Body of pancreas (tissue), 4 donors: ENCODE measurements at regions not wholly inside any gene's neighbourhood (a gene's known extent, or its start where the extent isn't known, plus 50 kb on each side); places are given as distances from the start of the nearest gene placed in this dataset.

Experiments used
- ATAC-seq: fragments of 150-250 bp; one replicate; pipeline ENCODE4 v1.9.1; 2016
- DNase-seq, 4 donors: peaks; one replicate each; pipeline ENCODE4 v3.0.0-alpha.2; 2019
- H3K27ac ChIP-seq, 4 donors: fragments of 200-600 bp; sonication (generic); 1 replicate in 3 of 4; 2 replicates in 1 of 4; pipeline versions ENCODE4 v1.5.1 to v1.6.1; 2016 to 2019; ENCODE audit warnings: mild to moderate bottlenecking in 1 of 4, mixed read lengths in 1 of 4, moderate library complexity in 1 of 4
- H3K27me3 ChIP-seq, 2 donors: fragments of 200-600 bp; sonication (generic); one replicate each; pipeline ENCODE4 v1.6.0; 2016; ENCODE audit warnings: mild to moderate bottlenecking in 1 of 2
- H3K36me3 ChIP-seq, 2 donors: fragments of 200-600 bp; sonication (generic); replicated peaks in 1 of 2; 2 replicates each; pipeline ENCODE4 v1.5.1; 2016; ENCODE audit warnings: low read depth in 2 of 2; ENCODE audit not compliant: insufficient read depth in 1 of 2
- H3K4me1 ChIP-seq: fragments of 200-600 bp; sonication (generic); one replicate; pipeline ENCODE4 v1.6.0; 2016
- H3K4me3 ChIP-seq, 2 donors: fragments of 200-600 bp; sonication (generic); 1 replicate in 1 of 2; 2 replicates in 1 of 2; pipeline ENCODE4 v1.5.1; 2016 to 2019
- H3K9me3 ChIP-seq, 3 donors: fragments of 200-600 bp; sonication (generic); 1 replicate in 2 of 3; 2 replicates in 1 of 3; pipeline ENCODE4 v1.5.1; 2016
- POLR2A ChIP-seq, 3 donors: fragments of 450-650 bp; IDR thresholded peaks; one replicate each; pipeline ENCODE4 v1.6.1; 2016; ENCODE audit warnings: antibody characterized with exemption in 3 of 3, mild to moderate bottlenecking in 2 of 3
- WGBS, 2 donors: methylation state at CpG; one replicate each; pipeline ENCODE4 v1.1.5; 2017; 5-methylcytosine and 5-hydroxymethylcytosine counted together
- intact Hi-C: fragments of 100-400 bp; cut with DNase I; formaldehyde crosslinking; loops from one replicate; pipeline ENCODE4 v1.15.1; 2023
- TF ChIP-seq, protein P1 (sequence below), 7 experiments: fragments of 450-650 bp in 4 of 7; fragments of 200-600 bp in 3 of 7; sonication (generic) in 3 of 7; IDR thresholded peaks; one replicate each; pipeline ENCODE4 v1.5.1; 2016 to 2019; ENCODE audit warnings: antibody characterized with exemption in 7 of 7

DNA sequence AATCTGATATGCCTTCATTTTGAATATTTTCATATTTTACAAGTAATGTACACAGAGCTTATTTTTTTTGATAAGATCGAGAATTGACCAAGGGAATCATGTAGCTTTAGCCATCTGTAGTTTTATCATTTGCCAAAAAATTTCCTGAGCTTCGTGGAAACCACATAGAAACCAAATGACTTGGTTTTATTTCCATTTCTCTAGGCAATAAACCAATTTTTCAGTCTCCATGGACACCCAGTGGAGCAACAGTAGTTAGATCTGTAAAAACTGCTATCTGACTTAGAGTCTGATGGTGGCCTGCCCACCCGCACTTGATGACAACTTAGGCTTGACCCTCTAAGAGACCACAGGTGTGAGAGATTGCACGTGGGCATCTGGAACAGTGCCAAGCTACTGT is 127.8 kb upstream of the CDK6 start:
- TF ChIP-seq, protein P1, sequence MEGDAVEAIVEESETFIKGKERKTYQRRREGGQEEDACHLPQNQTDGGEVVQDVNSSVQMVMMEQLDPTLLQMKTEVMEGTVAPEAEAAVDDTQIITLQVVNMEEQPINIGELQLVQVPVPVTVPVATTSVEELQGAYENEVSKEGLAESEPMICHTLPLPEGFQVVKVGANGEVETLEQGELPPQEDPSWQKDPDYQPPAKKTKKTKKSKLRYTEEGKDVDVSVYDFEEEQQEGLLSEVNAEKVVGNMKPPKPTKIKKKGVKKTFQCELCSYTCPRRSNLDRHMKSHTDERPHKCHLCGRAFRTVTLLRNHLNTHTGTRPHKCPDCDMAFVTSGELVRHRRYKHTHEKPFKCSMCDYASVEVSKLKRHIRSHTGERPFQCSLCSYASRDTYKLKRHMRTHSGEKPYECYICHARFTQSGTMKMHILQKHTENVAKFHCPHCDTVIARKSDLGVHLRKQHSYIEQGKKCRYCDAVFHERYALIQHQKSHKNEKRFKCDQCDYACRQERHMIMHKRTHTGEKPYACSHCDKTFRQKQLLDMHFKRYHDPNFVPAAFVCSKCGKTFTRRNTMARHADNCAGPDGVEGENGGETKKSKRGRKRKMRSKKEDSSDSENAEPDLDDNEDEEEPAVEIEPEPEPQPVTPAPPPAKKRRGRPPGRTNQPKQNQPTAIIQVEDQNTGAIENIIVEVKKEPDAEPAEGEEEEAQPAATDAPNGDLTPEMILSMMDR (IDR thresholded peaks at IDR 0.05) = no peak
- no peak for TF ChIP-seq POLR2A (IDR thresholded peaks at IDR 0.05)
- no peaks in the 10 kb centered on the region for H3K36me3 ChIP-seq
- ATAC-seq (no peak), DNase-seq (no peak)
- no peaks in the 10 kb centered on the region for H3K27me3 ChIP-seq
- no peaks in the 10 kb centered on the region for H3K9me3 ChIP-seq
- no peak overlapping the region for H3K4me3 ChIP-seq
- 39 to 48% methylated on average over 4 of the region's 4 CpGs for WGBS, 2 donors
- peaks cover 4% of the 10 kb centered on the region for H3K4me1 ChIP-seq
- no peak overlapping the region for H3K27ac ChIP-seq
- intact Hi-C loops = no loop called here

DNA sequence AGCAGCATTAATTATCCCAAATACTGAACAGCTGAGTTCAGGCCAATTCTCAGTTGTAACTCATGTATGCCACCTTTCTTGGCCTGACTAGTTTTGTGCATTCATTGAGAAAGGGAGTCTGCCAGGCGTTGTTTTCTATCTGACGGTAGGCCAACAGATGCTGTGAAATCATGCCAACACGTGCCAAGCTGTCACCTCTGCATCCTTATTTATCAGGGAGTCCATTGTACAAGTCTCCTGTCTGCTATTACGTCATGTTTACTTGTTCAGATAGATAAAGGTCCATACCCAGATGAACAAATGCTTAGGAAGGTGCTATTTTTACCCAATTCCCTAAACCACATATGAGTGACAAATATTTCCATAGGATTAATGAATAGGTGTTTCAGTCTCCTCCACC is 127.2 kb upstream of the CDK6 start:
- ATAC-seq = no peak

DNA sequence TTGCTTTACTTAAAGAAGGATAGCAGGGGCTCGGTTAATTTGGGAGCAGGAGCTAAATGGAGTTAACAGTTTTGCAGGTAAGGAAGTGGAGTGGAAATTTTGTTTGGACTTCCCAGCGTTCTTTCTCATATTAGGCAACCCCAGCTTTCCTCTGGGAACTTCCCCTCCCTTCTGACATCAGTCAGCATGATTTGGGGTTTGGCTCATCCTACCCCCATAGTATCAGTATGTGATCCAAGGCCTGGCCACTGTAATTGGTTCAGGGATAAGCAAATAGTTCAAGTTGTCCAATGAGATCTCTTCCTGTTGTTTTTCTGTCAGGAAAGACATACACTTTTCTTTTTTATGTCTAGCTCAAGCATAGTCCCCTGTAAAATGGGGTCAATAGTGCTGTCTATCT is 125.6 kb upstream of the CDK6 start:
- no peak overlapping the region for H3K27ac ChIP-seq
- H3K36me3 ChIP-seq = no peaks in the 10 kb centered on the region
- DNase-seq = no peak
- 63 to 64% methylated on average over 2 of the region's 2 CpGs for WGBS, 2 donors
- ATAC-seq = no peak
- H3K27me3 ChIP-seq = no peaks in the 10 kb centered on the region
- no peak overlapping the region for H3K4me3 ChIP-seq
- H3K9me3 ChIP-seq = no peaks in the 10 kb centered on the region
- peaks cover 4% of the 10 kb centered on the region for H3K4me1 ChIP-seq
- intact Hi-C loops = no loop called here
- TF ChIP-seq, protein P1 (IDR thresholded peaks at IDR 0.05) = no peak
- TF ChIP-seq POLR2A (IDR thresholded peaks at IDR 0.05) = no peak

More for the DNA sequence above, 127.2 kb upstream of the CDK6 start:
- DNase-seq = peak in 2 of 4 donors; percentile 7
- Histone ChIP-seq H3K36me3 (no peaks in the 10 kb centered on the region), H3K27me3 (no peaks in the 10 kb centered on the region), H3K27ac (no peak overlapping the region), H3K4me3 (no peak overlapping the region), H3K9me3 (no peaks in the 10 kb centered on the region), H3K4me1 (peaks cover 4% of the 10 kb centered on the region)
- 23 to 25% methylated on average over 4 of the region's 4 CpGs for WGBS, 2 donors
- TF ChIP-seq, protein P1 (IDR thresholded peaks at IDR 0.05) = no peak
- TF ChIP-seq POLR2A (IDR thresholded peaks at IDR 0.05) = no peak
- intact Hi-C loops = no loop called here

DNA sequence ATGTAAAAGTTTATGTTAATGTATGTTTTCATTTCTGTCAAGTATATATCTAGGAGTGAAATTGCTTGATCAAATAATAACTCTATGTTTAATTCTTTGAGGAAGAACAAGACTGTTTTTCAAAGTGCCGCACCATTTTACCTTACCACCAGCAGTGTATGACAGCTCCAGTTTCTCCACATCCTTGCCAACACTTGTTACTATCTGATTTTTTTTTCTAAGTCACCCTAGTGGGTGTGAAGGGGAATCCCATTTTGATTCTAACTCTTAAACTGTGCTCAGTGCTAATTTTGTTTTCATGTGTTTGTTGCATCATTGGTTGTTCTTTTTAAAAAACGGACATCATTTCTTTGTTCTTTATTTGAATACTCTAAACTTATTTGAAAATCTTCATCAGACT is 120.2 kb upstream of the CDK6 start:
- TF ChIP-seq, protein P1 (IDR thresholded peaks at IDR 0.05) = no peak
- no peak for TF ChIP-seq POLR2A (IDR thresholded peaks at IDR 0.05)
- no peaks in the 10 kb centered on the region for H3K36me3 ChIP-seq
- no peaks in the 10 kb centered on the region for H3K27me3 ChIP-seq
- H3K4me3 ChIP-seq = no peak overlapping the region
- 62 to 75% methylated on average over 2 of the region's 2 CpGs for WGBS, 2 donors
- H3K27ac ChIP-seq = no peak overlapping the region
- intact Hi-C loops = no loop called here
- no peaks in the 10 kb centered on the region for H3K9me3 ChIP-seq
- ATAC-seq = no peak
- DNase-seq = no peak
- H3K4me1 ChIP-seq = no peaks in the 10 kb centered on the region

DNA sequence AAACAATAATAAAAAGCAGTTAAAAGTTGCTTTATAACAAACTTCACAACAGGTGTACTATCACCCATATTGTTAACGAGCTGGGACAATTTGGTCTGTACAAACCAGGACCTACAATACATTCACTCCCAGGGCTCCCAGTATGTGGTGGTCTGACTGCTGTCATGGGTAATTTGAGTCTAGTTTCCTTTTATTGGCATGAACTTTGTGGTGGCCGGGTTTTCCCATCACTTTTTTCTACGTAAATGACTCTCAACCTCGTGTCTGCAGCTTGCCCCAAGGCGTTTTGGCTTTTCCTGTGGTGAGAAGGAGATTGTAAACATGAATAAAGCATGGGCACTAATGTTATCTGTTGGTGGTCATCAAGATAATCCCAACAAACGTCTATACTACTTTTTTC is 118.7 kb upstream of the CDK6 start:
- TF ChIP-seq, protein P1 (IDR thresholded peaks at IDR 0.05) = no peak
- no peak for TF ChIP-seq POLR2A (IDR thresholded peaks at IDR 0.05)
- WGBS, 2 donors = 61 to 70% methylated on average over 6 of the region's 6 CpGs
- ATAC-seq = no peak
- intact Hi-C loops = no loop called here
- H3K4me3 ChIP-seq = no peak overlapping the region
- no peaks in the 10 kb centered on the region for H3K4me1 ChIP-seq
- H3K9me3 ChIP-seq = no peaks in the 10 kb centered on the region
- H3K27ac ChIP-seq = no peak overlapping the region
- no peak for DNase-seq
- H3K27me3 ChIP-seq = no peaks in the 10 kb centered on the region
- no peaks in the 10 kb centered on the region for H3K36me3 ChIP-seq
